Femur (tissue), 1 donor: ENCODE measurements at regions not wholly inside any gene's neighbourhood (a gene's known extent, or its start where the extent isn't known, plus 50 kb on each side); places are given as distances from the start of the nearest gene placed in this dataset.
"Not testable (repeated sequence)": the region's sequence is repeated elsewhere in the genome, so short reads cannot be mapped to it uniquely, and the experiment has no call there.

Experiments
- DNase-seq: peaks from one replicate; pipeline ENCODE4 v3.0.0-alpha.2; 2017

DNA sequence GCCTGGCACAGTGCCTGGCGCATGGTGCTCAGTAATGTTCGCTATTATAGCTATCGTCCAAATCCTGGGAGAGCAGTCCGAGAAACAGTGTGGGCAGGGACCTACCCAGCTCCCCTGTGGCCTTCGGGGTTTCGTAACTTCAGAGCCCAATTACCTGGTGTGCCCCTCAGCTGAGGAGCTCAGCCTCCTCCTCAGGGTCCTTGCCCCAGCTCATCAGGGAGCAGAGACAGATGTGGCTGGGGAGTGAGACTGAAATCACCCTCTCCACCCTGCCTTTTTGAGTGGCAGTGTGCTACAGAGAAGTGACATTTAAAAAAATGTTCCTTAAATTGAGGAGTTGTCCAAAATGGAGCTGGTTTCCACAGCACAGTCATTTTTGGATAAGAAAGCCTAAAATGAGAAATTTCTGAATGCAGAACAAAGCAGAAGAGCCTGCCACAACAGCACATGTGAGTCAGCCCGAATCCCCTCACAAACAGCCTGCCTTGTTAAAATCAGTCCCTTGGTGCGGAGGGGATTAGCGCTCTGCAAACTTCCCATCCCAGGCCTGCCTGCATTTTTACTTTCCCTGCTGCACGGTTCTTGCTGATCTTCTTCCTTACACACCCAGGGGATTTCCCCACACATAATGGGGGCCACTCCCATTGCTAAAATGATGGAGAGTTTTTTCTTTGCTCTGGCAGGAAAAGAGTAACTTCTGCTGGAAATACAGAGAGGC lies 78.1 kb upstream of the PITX1 start:
- peak; percentile 87 for DNase-seq

DNA sequence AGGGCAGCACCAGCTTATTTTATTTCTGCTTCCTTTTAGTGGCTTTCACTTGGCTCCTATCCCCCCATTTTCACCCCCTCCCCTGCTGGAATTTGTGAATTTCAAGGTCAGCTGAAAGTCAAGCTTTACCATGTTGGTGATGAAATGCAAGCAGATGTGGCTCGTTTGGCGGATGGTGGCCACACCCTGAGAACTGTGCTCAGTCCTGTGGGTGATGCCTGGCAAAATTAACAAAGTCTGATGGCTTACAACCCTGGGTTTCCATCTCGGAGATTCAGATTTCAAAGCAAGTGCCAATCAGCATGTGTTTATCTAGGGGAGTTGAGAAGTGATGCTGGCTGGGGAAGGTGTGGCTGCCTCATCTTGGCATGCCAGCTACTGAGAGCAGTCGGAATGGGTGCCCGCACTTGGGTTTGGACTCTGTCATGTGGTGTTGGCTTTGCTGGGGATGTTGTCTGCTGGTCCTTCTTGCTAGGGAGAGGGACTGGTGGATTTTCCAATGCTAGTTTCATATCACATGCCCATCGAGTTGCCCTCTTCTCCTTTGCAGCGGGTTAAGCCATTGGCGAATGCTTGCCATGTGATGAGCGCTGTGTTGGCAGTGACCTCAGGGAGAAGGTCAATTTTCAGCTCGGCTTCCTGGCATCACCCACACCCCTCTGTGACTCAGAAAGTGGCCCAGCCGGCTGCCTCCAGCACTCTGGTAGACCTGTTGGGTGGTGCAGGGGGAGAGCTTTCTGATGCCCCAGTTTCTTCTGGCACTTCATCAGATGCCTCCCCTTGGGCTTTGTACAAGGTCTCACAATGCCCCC lies 77.0 kb upstream of the PITX1 start:
- no peak for DNase-seq

DNA sequence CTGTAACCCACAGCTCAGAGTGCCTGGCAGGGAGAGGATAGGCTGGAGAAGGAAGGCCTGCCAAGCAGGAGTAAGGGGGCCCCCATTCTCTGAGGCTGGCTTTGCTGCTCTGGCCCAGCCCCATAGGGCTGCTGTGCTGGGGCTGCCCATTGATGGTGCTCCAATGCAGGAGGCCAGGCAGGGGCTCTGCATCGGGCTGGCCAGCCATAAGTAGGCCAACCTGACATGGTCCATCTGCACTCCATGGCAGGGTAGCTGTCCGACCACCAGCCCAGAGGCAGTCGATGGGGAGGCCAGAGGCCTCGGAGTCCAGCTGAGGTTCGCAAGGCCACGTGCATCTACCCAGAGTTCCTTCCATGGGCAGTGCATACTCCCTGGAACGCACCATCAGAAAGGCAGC lies 75.0 kb upstream of the PITX1 start:
- DNase-seq, result no peak

DNA sequence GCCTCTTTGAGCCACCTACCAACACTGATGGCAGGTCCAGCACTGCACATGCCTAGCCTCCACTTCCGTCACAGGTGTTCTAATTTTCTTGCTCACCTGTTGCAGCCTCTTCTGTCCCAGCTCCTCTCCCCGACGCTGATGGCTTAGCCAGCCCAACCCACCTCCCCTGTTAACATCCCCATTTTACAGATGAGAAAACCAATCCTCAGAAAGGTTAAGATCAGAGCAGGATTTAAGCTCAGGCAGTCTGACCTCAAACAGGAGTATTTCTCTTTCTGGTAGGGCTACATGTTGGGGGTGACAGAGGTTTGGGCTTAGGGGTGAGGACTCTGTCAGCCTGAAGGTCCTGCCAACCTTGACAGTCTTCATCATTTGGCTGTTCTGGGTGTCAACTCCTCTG lies 74.5 kb upstream of the PITX1 start:
- no peak for DNase-seq

DNA sequence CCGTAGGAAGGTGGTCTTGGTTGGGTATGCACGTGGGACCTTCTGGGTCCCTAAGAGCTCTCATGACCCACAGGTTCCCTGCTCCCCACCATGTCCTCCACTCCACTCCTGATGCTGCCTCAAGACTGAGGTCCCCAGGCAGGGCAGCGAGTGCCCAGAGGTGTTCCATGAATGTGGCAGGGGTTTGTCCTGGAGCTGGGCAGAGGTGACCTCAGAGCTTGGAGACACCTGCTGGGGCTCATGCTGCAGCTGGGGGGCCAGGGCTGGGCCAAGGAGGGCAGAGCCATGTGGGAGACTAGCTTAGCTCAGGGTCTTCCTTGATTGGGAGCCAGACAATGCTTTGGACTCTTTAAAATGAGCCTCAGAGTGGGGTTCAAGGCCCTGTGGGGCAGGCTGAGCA lies 74.0 kb upstream of the PITX1 start:
- no peak for DNase-seq

DNA sequence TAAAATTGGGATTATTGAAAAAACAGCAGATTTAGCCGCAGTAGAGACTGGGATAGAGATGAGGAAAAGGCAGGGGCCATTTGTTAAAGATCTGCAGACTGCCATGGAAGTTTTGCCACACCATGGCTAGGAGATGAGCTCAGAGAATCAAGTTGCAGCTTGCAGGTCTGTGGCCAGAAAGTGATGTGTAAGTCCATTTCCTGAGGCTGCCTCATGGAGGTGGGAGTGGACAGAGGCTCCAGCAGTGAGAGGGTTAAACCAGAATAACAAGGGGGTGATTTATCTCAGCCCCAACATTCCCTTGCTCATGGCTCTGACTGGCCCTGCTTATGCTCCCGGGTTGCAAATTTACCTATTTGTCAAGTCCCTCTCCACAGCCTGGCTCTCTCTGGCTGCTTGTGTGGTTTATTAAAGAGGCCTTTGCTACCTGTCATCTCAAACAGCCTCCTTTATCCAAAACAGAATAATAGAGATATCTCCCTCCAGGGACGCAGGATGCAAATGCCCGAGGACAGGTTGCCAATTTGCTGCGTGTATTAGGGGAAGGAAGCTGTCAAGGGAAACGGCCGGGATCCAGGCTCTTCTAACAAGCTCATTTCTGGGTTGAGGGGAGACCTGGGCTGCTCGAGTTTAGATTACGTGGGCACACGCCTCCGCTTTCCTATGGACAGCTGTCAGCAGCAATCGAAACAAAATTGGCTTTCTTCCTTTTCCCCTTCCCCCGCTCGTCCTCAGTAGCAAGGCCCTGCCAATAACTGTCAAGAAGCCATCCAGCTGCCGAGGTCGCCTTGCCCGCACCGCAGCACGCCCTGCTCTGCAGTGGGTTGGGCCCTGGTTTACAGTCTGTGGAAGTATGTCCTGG lies 72.8 kb upstream of the PITX1 start:
- no peak for DNase-seq

DNA sequence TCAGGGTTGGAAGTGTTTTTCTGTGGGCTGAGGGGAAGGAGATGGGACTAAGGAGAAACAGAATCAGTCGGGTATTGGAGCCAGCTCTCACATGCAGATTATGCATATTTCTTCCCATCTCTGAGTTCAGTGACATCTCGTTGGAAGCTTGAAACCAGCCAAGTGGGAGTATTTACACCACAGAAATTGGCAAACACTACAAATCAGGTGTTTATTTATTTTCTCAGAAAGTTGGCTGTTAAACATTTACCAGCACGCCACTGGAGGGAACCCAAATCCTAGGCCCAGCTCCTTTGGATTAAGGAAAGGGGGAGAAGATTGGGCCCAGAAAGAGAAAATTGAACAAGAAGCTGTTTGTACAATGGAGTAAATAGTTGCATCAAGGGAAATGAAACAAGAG lies 72.1 kb upstream of the PITX1 start:
- DNase-seq, result no peak

DNA sequence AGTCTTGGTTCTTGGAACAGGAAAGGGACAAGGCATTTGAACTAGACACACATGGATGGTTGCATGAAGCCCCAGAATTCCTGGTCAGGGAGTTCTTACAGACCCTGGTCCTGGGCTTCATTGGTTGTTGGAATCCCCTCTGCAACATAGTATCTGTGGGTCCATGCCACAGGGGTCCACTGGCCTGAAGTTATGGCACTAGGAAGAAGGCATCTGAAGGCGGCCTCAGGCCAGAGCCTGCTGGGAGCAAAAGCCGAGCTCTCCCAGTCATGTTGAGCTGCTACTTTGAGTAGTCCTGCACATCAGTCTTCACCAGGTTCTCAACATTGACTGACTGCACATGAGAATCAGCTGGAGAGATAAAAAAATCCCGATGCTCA lies 71.1 kb upstream of the PITX1 start:
- no peak for DNase-seq

DNA sequence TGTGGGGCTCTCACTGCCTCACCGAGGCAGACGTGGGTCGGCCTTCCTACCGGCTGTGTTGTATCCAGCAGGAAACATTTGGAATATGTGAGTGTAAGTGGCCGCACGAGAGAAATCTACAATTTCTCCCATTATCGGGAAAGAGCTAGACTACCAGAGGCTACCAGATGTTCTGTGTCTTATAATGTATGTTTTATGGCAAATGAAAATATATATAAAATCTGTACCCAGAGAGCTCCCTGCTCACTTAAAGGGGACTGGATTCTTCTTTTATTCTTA lies 69.5 kb upstream of the PITX1 start:
- no peak for DNase-seq

DNA sequence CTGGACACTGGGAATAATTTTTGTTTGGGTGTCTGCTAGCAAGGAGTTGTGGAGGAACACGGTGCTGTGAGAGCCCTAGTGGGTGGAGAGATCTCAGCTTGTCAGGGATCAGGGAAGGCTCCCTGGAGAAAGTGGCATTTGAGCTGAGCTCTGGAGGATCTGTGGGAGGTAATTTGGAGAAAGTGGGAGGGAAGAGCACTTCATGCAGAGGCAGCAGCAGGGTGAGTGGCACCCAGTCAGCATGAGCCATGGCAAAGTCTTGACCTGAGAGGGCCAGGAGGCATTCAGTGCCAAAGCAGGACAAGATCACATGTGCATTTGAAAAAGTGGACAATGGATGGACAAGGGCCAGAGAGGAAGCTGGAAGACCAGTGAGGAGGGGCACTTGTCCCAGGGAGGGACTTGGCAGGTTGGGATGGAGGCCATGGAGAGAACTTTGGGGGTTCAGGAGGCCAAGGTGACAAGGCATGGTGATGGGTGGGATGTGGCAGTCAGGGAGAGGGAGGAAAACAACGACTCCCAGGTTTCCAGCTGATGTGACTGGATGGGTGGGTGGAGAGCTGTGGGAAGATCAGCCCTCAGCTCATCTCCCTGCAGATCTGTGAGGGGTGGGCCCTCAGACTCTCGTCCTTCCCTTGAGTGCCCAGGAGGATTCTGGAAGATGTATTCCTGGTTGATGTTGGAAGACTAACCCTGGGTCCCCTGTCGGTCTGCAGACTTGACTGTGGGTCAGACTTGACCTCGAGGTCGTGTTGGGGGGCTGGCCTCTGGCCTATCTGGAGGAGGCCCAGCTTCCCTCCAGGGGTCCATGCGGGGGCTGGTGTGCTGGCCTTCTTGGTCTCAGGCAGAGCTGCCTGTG lies 68.9 kb upstream of the PITX1 start:
- DNase-seq, result no peak

DNA sequence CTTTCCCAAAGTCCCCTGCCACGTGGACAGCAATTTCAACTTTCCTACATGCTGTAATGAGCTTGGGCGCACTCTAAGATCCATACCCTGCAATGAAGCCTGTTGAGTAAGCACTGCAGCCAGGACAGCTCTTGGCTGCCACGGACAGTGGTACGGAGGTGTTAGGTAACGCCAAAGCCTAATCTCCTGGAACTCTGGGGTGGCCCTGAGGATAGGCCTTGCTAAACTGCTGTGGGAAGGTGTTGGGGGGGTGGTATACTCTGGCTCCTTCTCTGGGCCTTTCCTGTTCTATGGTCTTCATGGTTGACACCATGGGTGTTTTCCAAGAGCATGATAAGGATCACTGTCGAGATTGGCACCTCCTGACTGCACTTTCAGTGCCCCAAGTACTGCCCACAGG lies 66.4 kb upstream of the PITX1 start:
- DNase-seq, result no peak

DNA sequence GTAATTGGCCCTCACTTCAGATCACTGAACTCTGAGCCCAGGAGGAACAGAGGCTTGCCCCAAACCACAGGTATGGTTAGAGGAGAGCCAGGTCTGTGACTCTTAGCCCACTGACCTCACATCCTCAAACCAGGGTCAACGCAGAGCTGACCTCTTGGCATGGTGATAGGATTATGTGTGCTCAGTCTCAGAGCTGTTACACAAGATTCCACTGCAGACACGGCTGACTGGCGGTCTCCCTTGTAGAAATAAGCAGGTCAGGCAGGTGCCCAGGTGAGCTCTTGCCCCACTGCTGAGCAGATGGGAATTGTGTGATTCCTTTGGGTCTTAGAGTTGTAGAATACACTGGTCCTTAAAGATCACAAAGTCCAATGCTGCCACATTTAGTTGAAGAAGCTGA lies 66.0 kb upstream of the PITX1 start:
- no peak for DNase-seq

DNA sequence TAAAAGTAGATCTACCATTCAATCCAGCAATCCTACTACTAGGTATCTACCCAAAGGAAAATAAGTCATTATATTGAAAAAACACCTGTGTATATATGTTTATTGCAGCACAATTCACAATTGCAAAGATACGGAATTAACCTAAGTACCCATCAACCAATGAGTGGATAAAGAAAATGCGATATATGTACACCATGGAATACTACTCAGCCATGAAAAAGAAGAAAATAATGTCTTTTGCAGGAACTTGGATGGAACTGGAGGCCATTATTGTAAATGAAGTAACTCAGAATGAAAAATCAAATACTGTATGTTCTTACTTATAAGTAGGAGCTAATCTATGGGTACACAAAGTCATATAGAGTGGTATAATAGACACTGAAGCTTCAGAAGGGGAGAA lies 63.4 kb upstream of the PITX1 start:
- no peak for DNase-seq

DNA sequence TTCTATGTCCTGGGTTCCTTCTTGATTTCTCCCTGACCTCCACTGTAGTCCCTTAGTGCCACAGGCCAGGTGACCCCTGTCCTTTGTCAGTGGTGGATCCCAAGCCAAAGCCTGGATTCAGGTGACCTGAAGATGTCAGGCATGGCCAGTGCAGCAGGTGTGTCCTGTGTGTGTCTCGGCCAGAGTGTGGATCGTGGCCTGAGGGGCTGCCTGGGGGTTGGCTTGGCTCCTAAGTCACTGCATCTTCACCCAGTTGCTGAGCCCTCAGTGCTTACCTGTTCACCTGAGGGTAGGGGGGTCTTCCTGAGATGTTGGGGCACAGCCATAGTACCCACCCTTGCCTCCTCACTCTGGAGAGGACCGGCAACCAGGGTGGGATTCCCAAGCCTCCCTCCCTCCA lies 61.8 kb upstream of the PITX1 start:
- peak; percentile 7 for DNase-seq

DNA sequence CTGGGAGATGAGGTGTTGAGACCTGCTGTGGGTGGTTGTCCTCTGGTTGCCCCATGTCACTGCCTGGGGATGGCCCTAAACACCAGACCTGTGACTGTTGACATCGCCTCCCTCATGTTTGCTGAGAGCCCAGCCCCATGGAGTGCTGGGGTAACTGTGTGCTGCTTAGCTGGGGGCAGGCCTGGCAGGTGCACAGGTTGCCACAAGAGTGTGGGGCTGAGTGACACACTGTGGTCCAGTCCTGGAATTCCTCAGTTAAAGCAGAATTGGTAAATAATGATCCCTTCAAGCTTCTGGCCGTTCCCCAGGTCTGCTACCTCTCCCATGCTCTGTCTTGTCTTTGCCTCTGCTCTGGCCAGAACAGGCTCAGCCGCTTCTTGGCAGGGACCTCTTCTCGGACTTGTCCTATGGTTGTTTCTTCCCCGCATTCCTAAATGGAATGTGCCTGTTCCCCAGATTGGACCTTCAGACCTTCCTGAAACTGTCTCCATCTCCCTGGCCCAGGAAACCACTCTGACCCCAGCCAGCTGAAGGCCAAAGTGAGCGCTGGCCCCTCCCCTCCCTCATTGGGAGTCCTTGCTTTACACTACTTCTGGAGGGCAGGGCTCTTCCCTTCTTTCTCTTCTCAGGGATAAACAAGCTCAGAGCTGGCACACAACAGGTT lies 61.2 kb upstream of the PITX1 start:
- no peak for DNase-seq

DNA sequence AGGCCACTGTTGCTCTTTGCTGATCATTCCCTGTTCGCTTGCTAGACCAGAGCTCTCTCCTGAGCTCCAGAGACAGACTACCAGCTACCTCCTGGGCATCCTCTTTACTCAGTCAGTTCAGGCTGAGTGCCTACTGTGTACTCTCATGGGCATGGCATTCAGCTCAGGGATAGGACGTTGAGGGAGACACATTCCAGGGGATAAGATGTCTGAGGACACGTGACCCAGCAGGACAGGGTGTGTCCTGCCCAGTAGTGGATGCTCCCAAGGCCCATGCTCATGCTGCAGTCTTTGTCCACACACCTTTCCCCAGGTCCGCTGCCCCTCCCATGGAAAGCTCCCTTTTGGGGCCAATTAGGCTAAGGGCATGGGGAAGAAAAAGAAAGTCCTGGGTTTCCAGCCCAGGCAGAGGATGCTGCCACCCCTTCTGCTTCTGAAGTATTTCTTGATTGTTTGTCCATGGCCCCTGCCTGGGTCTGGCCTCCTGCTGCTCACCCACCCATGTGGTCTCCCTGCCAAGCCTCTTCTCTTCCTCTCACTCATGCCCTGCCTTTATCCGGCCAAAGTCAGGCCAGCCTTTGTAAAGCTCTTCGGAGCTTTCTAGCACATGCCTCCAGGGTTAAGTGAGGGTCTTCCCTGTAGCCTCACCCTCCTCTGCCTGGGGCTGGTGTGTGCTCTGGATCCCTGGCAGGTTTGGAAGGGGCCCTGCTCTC lies 60.5 kb upstream of the PITX1 start:
- peak; percentile 2 for DNase-seq

DNA sequence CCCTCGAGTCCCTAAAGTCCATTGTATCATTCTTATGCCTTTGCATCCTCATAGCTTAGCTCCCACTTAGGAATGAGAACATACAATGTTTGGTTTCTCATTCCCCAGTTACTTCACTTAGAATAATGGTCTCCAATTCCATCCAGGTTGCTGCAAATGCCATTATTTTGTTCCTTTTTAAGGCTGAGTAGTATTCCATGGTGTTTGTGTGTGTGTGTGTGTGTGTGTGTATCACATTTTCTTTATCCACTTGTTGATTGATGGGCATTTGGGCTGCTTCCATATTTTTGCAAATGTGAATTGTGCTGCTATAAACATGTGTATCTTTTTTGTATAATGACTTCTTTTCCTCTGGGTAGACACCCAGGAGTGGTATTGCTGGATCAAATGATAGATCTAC lies 59.5 kb upstream of the PITX1 start:
- DNase-seq, result not testable (repeated sequence)

DNA sequence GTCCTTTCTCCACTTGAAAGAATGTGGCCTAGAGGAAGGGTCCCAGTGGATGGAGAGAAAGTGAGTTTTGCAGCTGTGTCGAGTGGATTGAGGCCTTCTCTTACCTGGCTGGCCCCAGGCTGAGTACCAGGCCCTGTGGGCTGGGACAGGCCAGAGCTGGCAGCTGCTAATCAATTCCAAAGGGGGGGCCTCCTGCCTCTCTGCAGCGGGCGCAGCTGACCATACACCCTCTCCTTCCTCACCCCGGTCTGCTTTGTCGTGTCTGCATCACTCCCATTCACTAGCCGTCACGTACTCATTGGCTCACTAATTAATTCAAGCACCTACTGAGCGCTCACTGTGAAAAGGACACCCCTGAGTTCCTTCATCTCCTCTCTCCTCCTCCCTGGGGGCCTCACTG lies 58.4 kb upstream of the PITX1 start:
- no peak for DNase-seq

DNA sequence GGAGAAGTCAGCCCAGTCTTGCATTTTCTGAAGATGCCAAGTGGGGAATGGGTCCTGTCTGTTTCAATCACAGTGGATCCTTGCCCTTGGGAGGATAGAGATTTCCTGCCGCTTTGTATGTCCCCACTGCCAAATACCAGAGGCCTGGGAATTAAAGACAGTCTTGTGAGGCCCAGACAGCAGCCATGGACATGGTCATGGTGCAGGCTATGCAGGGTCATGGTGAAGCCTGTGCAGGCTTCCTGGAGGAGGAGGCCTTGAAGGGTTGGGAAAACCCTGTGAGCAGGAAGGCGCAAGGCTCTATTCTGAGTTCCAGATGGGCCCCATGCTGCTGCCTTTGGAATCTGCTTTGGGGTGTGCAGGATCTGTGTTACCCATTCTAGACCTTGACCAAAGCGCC lies 57.3 kb upstream of the PITX1 start:
- no peak for DNase-seq

DNA sequence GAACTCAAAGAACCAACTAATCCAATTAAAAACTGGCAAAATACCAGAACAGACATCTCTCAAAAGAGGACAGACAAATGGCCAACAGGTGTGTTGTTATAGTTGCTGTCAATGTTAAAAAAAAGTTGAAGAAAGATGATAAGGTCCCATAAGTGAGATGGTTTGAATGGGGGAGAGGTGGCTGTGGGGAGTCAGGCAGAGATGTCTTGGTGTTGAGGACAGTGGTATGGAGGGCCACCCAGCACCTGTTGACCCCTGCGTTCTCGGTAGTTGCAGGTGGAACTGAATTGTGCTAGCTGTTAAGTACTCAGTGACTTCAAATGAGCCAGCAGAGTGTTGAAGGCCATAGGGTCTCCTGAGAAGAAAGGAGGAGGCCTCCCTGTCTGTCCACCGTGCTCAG lies 55.9 kb upstream of the PITX1 start:
- peak; percentile 4 for DNase-seq

DNA sequence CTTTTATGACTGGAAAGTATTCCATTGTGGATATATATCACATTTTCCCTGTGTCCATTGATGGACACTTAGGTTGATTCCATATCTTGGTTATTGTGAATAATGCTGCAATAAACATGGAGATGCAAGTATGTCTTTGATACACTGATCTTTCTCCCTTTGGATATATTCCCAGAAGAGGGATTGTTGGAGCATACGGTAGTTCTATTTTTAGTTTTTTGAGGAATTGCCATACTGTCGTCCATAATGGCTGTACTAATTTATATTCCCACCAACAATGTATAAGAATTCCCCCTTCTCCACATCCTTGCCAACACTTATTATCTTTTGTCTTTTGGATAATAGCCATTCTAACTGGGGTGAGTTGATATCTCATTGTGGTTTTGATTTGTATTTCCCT lies 54.9 kb upstream of the PITX1 start:
- DNase-seq, result no peak

DNA sequence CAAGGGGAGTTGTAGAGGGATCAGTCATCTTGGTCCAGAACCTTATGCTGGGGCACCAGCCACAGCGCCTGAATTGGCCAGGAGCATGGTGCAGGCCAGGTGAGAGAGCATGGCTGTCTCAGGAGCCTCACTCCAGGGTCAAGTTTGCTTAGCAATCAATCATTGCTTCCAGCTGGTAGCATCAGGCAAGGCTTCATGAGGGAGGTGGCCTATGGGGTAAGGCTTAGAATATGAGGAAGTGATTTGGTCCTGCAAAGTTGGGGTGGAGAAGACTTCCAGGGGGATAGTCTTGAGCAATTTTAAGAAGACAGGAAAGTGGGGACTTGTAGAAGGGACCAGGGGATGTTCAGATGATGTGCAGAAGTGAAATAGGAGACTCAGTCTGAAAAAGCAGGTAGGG lies 53.9 kb upstream of the PITX1 start:
- no peak for DNase-seq
